ENCODE measurements at regions not wholly inside any gene's neighbourhood (a gene's known extent, or its start where the extent isn't known, plus 50 kb on each side); places are given as distances from the start of the nearest gene placed in this dataset.

GRCh38 chr9:81374459-81375186 is 314.7 kb downstream of the TLE1 start:
- TF ChIP-seq POLR2A (IDR thresholded peaks at IDR 0.05): no peak
- TF ChIP-seq, protein P1, sequence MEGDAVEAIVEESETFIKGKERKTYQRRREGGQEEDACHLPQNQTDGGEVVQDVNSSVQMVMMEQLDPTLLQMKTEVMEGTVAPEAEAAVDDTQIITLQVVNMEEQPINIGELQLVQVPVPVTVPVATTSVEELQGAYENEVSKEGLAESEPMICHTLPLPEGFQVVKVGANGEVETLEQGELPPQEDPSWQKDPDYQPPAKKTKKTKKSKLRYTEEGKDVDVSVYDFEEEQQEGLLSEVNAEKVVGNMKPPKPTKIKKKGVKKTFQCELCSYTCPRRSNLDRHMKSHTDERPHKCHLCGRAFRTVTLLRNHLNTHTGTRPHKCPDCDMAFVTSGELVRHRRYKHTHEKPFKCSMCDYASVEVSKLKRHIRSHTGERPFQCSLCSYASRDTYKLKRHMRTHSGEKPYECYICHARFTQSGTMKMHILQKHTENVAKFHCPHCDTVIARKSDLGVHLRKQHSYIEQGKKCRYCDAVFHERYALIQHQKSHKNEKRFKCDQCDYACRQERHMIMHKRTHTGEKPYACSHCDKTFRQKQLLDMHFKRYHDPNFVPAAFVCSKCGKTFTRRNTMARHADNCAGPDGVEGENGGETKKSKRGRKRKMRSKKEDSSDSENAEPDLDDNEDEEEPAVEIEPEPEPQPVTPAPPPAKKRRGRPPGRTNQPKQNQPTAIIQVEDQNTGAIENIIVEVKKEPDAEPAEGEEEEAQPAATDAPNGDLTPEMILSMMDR (IDR thresholded peaks at IDR 0.05): no peak

All from body of pancreas (tissue), 4 donors.